ENCODE measurements at regions not wholly inside any gene's neighbourhood (a gene's known extent, or its start where the extent isn't known, plus 50 kb on each side); places are given as distances from the start of the nearest gene placed in this dataset.
A peak's percentile ranks its signal among the peaks of the same experiment; 100 is the strongest.

GRCh38 chr4:58611012-58611411 lies 1500.8 kb upstream of the IGFBP7 start:
- TF ChIP-seq CTCF (IDR thresholded peaks at IDR 0.05; ENCODE audit: insufficient read depth, missing control alignments) = no peak
- no peak for DNase-seq (ENCODE audit: insufficient read length, low spot score)
- FAIRE-seq = no peak

- DNase-seq (ENCODE audit: insufficient read length, low spot score) (no peak), FAIRE-seq (no peak)
- TF ChIP-seq CTCF (IDR thresholded peaks at IDR 0.05; ENCODE audit: insufficient read depth, missing control alignments) = no peak
These were observed 1496.1 kb upstream of the IGFBP7 start for GRCh38 chr4:58606303-58606702.

GRCh38 chr4:58603951-58604350 lies 1493.8 kb upstream of the IGFBP7 start:
- no peak for DNase-seq (ENCODE audit: insufficient read length, low spot score)
- FAIRE-seq = no peak
- no peak for TF ChIP-seq CTCF (IDR thresholded peaks at IDR 0.05; ENCODE audit: insufficient read depth, missing control alignments)

- no peak for TF ChIP-seq CTCF (IDR thresholded peaks at IDR 0.05; ENCODE audit: insufficient read depth, missing control alignments)
- FAIRE-seq = peak; percentile 60
- no peak for DNase-seq (ENCODE audit: insufficient read length, low spot score)
These were observed 1492.7 kb upstream of the IGFBP7 start for GRCh38 chr4:58602731-58603359.

- FAIRE-seq (no peak), DNase-seq (ENCODE audit: insufficient read length, low spot score) (no peak)
- no peak for TF ChIP-seq CTCF (IDR thresholded peaks at IDR 0.05; ENCODE audit: insufficient read depth, missing control alignments)
These were observed 1491.8 kb upstream of the IGFBP7 start for GRCh38 chr4:58602022-58602421.

GRCh38 chr4:58600290-58600689 lies 1490.1 kb upstream of the IGFBP7 start:
- no peak for FAIRE-seq
- no peak for TF ChIP-seq CTCF (IDR thresholded peaks at IDR 0.05; ENCODE audit: insufficient read depth, missing control alignments)

GRCh38 chr4:58590722-58591121 lies 1480.5 kb upstream of the IGFBP7 start:
- no peak for FAIRE-seq
- no peak for DNase-seq (ENCODE audit: insufficient read length, low spot score)

More at GRCh38 chr4:58600290-58600689, 1490.1 kb upstream of the IGFBP7 start:
- no peak for DNase-seq (ENCODE audit: insufficient read length, low spot score)

More at GRCh38 chr4:58590722-58591121, 1480.5 kb upstream of the IGFBP7 start:
- no peak for TF ChIP-seq CTCF (IDR thresholded peaks at IDR 0.05; ENCODE audit: insufficient read depth, missing control alignments)

Measured in D721Med (cell line).